GM10266 (cell line): ENCODE measurements at regions not wholly inside any gene's neighbourhood (a gene's known extent, or its start where the extent isn't known, plus 50 kb on each side); places are given as distances from the start of the nearest gene placed in this dataset.

Experiments used
- DNase-seq: peaks from one replicate; pipeline ENCODE4 v3.0.0; 2012; ENCODE audit errors: extremely low spot score
- TF ChIP-seq, protein P1 (sequence below): IDR thresholded peaks from 2 replicates; pipeline ENCODE4 v1.5.1; 2012; ENCODE audit warnings: mild to moderate bottlenecking, low read depth; ENCODE audit not compliant: control insufficient read depth, insufficient read depth; ENCODE audit errors: missing control alignments

DNA sequence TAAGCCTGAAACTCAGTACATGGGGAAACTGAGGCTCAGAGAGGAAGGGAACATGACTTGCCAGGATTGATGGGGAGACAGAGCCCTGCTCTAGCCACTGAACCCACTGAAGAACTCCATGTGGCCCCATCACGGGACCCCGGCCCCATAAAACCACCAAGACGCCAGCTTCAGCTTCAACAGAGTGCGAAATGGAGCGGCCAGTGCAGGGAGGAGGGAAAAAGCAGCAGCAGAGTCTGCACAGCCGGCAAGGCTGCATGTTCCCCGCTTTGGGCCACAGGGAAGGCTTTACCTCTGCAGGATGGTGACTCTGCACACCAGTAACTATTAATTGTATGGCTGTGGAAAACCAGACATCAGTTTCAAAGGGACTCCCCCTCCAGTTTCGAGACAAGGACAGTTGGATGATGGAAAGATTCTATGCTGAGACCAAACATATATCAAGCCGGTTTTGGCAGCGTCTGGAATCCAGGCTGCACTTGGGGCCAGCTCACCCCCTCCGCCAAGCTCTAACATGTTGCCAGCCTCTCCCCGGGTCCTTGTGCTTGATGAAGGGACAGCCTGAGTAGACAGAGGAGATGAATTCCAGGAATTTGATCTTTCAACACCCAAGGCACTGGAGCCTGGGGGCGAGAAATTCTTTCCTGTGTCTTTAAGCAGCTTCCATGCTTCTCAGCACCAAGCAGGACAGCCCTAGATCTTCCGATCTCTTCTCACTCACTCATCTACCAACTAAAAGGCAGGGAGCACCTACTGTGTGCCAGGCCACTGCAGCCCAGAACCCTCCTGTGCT lies 55.7 kb upstream of the BCL11B start:
- TF ChIP-seq, protein P1, sequence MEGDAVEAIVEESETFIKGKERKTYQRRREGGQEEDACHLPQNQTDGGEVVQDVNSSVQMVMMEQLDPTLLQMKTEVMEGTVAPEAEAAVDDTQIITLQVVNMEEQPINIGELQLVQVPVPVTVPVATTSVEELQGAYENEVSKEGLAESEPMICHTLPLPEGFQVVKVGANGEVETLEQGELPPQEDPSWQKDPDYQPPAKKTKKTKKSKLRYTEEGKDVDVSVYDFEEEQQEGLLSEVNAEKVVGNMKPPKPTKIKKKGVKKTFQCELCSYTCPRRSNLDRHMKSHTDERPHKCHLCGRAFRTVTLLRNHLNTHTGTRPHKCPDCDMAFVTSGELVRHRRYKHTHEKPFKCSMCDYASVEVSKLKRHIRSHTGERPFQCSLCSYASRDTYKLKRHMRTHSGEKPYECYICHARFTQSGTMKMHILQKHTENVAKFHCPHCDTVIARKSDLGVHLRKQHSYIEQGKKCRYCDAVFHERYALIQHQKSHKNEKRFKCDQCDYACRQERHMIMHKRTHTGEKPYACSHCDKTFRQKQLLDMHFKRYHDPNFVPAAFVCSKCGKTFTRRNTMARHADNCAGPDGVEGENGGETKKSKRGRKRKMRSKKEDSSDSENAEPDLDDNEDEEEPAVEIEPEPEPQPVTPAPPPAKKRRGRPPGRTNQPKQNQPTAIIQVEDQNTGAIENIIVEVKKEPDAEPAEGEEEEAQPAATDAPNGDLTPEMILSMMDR: no peak
- no peak for DNase-seq

DNA sequence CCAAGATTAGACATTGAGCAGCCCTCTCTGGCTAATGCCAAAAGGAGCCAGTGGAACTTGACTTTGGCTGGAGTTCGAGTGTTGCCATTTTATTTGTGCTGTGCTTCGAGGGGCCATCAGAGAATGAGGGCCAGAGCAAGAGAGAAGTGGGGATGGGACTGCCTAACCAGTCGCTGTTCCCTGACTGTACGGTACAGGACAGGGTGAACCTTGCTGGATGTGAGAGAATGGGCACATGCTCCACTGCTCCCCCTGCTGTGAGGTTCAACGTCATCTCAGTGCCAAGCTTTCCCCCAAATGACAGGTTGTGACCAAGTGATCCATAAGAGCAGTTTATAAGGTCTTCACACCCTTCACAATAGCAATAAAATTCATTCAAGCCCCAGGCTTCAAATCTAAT lies 55.1 kb upstream of the BCL11B start:
- no peak for DNase-seq
- TF ChIP-seq, protein P1: peak; percentile 14

DNA sequence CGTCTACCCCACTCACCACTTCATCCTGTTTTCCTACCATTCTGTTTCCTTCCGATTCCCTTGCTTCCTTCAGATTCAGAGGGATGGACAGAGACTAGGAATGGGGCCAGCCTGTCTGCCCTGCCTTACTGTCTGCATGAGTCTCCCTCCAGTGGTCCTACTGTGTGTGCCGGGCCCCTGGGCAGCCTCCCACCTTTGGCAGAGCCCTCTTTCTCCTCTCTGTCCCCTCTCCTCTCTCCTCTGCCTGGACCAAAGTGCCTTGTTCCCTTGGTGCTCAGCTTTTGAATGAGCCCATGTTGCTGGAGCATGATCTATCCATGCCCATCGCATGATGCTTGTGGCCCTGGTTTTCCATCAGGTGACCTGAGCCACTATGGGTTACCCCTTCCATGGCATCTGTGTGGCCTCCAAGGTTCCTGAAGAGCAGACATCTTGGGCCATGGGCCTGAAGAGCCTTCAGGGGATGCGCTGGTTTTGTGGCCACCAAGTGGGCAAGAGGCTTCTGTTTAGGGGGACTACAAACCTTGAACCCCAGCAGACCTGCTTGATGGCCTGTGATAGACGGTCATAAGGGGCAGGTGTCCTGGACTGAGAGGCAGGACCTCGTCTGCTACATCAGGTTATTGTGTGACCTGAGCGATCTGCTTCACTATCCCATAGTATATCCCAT lies 54.2 kb upstream of the BCL11B start:
- TF ChIP-seq, protein P1: no peak
- DNase-seq: no peak

DNA sequence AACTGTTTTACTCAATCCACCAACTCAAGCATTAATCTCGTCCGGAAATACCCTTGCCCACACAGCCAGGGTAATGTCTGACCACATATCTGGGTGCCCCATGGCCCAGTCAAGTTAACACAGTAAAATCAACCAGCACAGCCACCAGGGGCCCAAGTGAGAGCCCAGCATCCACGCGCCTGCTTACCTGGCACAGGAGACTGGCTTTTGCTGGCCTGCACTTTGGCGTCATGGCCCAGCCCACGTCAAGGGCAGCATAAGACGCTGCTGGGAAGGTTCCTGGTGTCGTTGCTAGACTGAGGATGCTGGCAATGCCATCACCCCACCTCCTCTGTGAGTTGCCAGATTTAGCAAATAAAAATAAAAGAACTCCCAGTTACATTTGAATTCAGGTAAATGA lies 53.6 kb upstream of the BCL11B start:
- DNase-seq: no peak
- TF ChIP-seq, protein P1: no peak

DNA sequence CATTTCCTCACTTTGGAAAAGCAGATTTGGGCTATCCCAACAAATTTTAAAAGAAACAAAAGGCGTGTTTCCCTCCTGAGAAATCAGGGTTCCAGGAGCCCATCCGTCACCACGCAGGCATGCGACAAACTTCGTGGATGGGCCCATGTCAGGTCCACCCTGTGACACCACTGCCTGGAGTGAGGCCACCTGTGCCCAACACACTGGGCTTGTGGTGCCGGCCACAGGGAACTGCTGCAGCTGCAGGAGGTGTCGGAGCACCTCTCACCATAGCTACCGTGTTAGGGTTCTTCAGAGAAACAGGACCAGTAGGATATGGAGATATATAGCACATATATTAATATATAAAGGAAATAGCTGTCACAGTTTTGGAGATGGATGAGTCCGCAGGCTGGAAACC lies 53.0 kb upstream of the BCL11B start:
- no peak for DNase-seq
- TF ChIP-seq, protein P1: no peak

DNA sequence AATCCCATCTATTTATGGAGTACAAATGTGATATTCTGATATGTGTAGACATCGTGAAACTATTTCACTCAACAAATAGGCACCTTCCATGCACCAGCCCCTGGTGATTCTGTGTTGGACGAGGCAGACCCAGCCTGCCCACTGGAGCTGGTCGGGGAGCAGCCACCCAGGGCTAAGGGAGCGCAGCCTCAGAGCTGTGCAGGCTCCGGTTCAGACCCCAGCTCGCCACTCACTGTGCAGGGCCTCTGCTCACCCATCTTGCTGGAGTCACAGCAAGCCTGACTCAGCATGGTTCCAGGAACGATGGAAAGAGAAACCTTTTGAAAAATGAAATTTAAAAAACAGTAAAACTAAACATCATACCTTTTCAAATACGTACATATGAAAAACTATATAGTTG lies 52.3 kb upstream of the BCL11B start:
- TF ChIP-seq, protein P1: no peak
- DNase-seq: no peak

DNA sequence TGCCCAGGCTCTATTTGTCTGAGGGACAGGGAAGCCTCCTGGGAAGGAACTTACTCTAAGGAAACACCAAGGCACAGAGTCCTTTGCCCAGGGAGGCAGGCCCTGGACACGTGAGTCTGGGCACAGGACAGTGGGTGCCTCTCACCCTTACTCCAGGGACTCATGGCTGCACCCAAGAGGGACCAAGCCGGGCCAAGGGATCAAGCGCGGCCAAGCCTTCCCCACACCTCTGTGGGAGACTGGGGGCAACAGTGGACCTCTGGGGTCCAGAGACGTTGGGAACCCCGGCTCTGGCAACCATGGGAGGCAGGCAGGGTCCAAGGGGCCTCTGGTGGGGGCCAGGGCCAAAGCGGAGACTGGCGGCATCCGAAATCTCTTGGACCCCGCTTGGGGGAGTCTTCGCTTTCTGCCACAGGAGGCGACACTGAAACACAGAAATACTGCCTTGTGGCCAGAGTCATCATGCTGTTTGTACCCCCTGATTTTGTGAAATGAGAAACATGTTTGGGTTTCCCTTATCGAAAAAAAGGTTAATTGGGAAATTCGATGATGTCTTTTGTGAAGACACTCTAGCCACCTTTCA lies 51.7 kb upstream of the BCL11B start:
- TF ChIP-seq, protein P1: no peak
- no peak for DNase-seq
